GM19025 (cell line): ENCODE measurements at regions not wholly inside any gene's neighbourhood (a gene's known extent, or its start where the extent isn't known, plus 50 kb on each side); places are given as distances from the start of the nearest gene placed in this dataset.
"Not testable (repeated sequence)": the region's sequence is repeated elsewhere in the genome, so short reads cannot be mapped to it uniquely, and the experiment has no call there.

Experiments
- ATAC-seq: cut with Tn5 transposase; IDR thresholded peaks from one replicate; pipeline ENCODE4 v1.9.1; 2021; ENCODE audit warnings: mild to moderate bottlenecking, low read depth, moderate library complexity; ENCODE audit not compliant: unreplicated experiment

- ATAC-seq, result no peak
Measured at GRCh38 chr3:106413683-106414082, 544.9 kb upstream of the CBLB start.

GRCh38 chr3:106420628-106421027, 551.8 kb upstream of the CBLB start:
- no peak for ATAC-seq

- no peak for ATAC-seq
Measured at GRCh38 chr3:106421426-106421825, 552.6 kb upstream of the CBLB start.

- ATAC-seq, result no peak
Measured at GRCh38 chr3:106421909-106422308, 553.1 kb upstream of the CBLB start.

- ATAC-seq, result no peak
Measured at GRCh38 chr3:106423321-106424225, 554.8 kb upstream of the CBLB start.

GRCh38 chr3:106425026-106425425, 556.2 kb upstream of the CBLB start:
- no peak for ATAC-seq

- no peak for ATAC-seq
Measured at GRCh38 chr3:106425916-106426315, 557.1 kb upstream of the CBLB start.

- no peak for ATAC-seq
Measured at GRCh38 chr3:106428565-106428994, 559.8 kb upstream of the CBLB start.

GRCh38 chr3:106431721-106432120, 562.9 kb upstream of the CBLB start:
- ATAC-seq, result no peak

- no peak for ATAC-seq
Measured at GRCh38 chr3:106435899-106436453, 567.2 kb upstream of the CBLB start.

GRCh38 chr3:106438887-106439286, 570.1 kb upstream of the CBLB start:
- ATAC-seq, result no peak

GRCh38 chr3:106440672-106441071, 571.9 kb upstream of the CBLB start:
- ATAC-seq, result no peak

- no peak for ATAC-seq
Measured at GRCh38 chr3:106446271-106446670, 577.5 kb upstream of the CBLB start.

- ATAC-seq, result no peak
Measured at GRCh38 chr3:106447723-106448301, 579.0 kb upstream of the CBLB start.

GRCh38 chr3:106448372-106448966, 579.7 kb upstream of the CBLB start:
- ATAC-seq, result not testable (repeated sequence)

GRCh38 chr3:106452096-106452495, 583.3 kb upstream of the CBLB start:
- no peak for ATAC-seq

GRCh38 chr3:106454497-106454896, 585.7 kb upstream of the CBLB start:
- no peak for ATAC-seq

- ATAC-seq, result peak; percentile 97
Measured at GRCh38 chr3:106457281-106458180, 588.7 kb upstream of the CBLB start.

GRCh38 chr3:106458952-106459351, 590.1 kb upstream of the CBLB start:
- no peak for ATAC-seq

- no peak for ATAC-seq
Measured at GRCh38 chr3:106466881-106467280, 598.1 kb upstream of the CBLB start.
